Prostate gland (tissue), 2 donors: ENCODE measurements at regions not wholly inside any gene's neighbourhood (a gene's known extent, or its start where the extent isn't known, plus 50 kb on each side); places are given as distances from the start of the nearest gene placed in this dataset.

ENCODE experiments used
- POLR2A ChIP-seq: fragments of 450-650 bp; IDR thresholded peaks from one replicate; pipeline ENCODE4 v1.6.1; 2016; ENCODE audit warnings: antibody characterized with exemption, mild to moderate bottlenecking
- TF ChIP-seq, protein P1 (sequence below), 4 experiments: fragments of 200-600 bp in 2 of 4; fragments of 450-650 bp in 2 of 4; sonication (generic) in 2 of 4; IDR thresholded peaks; 1 replicate in 3 of 4; 2 replicates in 1 of 4; pipeline ENCODE4 v1.5.1; 2016 to 2019; ENCODE audit warnings: antibody characterized with exemption in 4 of 4, mild to moderate bottlenecking in 2 of 4, moderate library complexity in 2 of 4

- no peak for TF ChIP-seq POLR2A
- TF ChIP-seq, protein P1, sequence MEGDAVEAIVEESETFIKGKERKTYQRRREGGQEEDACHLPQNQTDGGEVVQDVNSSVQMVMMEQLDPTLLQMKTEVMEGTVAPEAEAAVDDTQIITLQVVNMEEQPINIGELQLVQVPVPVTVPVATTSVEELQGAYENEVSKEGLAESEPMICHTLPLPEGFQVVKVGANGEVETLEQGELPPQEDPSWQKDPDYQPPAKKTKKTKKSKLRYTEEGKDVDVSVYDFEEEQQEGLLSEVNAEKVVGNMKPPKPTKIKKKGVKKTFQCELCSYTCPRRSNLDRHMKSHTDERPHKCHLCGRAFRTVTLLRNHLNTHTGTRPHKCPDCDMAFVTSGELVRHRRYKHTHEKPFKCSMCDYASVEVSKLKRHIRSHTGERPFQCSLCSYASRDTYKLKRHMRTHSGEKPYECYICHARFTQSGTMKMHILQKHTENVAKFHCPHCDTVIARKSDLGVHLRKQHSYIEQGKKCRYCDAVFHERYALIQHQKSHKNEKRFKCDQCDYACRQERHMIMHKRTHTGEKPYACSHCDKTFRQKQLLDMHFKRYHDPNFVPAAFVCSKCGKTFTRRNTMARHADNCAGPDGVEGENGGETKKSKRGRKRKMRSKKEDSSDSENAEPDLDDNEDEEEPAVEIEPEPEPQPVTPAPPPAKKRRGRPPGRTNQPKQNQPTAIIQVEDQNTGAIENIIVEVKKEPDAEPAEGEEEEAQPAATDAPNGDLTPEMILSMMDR (IDR thresholded peaks at IDR 0.05), result no peak
These were observed 239.7 kb downstream of the CSNK1G3 start for GRCh38 chr5:123751670-123752069.
